Retinal pigment epithelial cell (primary cell): ENCODE measurements at regions not wholly inside any gene's neighbourhood (a gene's known extent, or its start where the extent isn't known, plus 50 kb on each side); places are given as distances from the start of the nearest gene placed in this dataset.
"Not testable (repeated sequence)": the region's sequence is repeated elsewhere in the genome, so short reads cannot be mapped to it uniquely, and the experiment has no call there.

Experiments used
- DNase-seq: peaks from one replicate; pipeline ENCODE4 v3.0.0-alpha.2; 2010; ENCODE audit warnings: low read depth
- H3K4me3 ChIP-seq: 2 replicates; pipeline ENCODE4 v1.5.1; 2011; ENCODE audit warnings: mild to moderate bottlenecking, low read length, control low read depth, moderate library complexity
- TF ChIP-seq, protein P1 (sequence below): conservative IDR thresholded peaks from 2 replicates; pipeline ENCODE4 v1.5.1; 2011; ENCODE audit warnings: low read depth, low read length, control low read depth, inconsistent platforms

DNA sequence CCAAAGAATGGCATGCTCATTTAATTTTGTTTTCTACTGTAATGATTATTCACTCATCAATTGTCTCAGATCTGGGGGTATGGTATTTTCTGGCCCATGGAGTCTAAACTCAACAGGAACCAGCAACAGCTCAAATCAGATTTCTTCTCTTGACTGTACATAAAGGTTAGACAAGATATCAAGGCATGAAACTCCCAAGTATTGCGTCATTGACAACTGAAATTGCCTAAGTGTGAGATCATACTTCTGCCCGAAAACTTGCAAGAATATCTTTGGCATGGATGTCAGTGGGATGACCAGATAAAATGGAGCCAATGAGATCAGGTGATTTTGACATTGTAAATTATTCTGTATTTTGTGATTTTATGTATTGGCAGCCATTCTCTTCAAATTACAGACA lies 141.7 kb upstream of the STK32A start:
- TF ChIP-seq, protein P1, sequence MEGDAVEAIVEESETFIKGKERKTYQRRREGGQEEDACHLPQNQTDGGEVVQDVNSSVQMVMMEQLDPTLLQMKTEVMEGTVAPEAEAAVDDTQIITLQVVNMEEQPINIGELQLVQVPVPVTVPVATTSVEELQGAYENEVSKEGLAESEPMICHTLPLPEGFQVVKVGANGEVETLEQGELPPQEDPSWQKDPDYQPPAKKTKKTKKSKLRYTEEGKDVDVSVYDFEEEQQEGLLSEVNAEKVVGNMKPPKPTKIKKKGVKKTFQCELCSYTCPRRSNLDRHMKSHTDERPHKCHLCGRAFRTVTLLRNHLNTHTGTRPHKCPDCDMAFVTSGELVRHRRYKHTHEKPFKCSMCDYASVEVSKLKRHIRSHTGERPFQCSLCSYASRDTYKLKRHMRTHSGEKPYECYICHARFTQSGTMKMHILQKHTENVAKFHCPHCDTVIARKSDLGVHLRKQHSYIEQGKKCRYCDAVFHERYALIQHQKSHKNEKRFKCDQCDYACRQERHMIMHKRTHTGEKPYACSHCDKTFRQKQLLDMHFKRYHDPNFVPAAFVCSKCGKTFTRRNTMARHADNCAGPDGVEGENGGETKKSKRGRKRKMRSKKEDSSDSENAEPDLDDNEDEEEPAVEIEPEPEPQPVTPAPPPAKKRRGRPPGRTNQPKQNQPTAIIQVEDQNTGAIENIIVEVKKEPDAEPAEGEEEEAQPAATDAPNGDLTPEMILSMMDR: no peak
- H3K4me3 ChIP-seq: no peak overlapping the region
- DNase-seq: no peak

- TF ChIP-seq, protein P1: no peak
- no peak for DNase-seq
- no peak overlapping the region for H3K4me3 ChIP-seq
Observed at GRCh38 chr5:147095740-147096139, 139.1 kb upstream of the STK32A start.

DNA sequence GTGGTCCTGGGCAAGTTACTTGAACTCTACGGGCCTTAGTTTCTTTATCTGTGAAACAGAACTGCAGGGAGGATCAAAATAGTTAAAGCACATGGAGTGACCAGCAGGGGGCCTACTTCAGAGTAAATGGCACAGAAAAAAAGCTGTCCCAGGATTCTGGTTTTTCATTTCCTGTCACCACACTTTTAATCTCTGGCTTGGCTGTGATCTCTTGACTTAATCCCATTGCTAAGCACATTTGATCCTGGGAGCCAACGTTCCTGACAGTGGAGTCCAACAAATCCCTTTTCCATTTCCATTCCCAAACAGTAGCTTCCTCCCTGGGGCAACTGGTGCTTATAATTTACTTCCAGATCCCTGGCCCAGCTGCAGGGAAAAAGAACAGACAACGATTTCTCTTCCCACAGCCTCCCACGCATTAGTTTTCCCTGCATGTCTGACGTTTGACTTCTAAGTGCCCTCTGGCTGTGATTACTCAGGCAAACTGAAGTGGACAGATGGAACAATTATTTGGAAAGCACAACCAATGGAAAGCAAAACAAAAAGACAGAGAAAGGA lies 136.5 kb upstream of the STK32A start:
- no peak overlapping the region for H3K4me3 ChIP-seq
- TF ChIP-seq, protein P1: peak; percentile 73
- peak; percentile 65 for DNase-seq

- no peak for DNase-seq
- TF ChIP-seq, protein P1: no peak
- H3K4me3 ChIP-seq: no peak overlapping the region
Observed at GRCh38 chr5:147101659-147102369, 133.0 kb upstream of the STK32A start.

- H3K4me3 ChIP-seq: no peak overlapping the region
- no peak for DNase-seq
- TF ChIP-seq, protein P1: no peak
Observed at GRCh38 chr5:147112899-147113298, 121.9 kb upstream of the STK32A start.

DNA sequence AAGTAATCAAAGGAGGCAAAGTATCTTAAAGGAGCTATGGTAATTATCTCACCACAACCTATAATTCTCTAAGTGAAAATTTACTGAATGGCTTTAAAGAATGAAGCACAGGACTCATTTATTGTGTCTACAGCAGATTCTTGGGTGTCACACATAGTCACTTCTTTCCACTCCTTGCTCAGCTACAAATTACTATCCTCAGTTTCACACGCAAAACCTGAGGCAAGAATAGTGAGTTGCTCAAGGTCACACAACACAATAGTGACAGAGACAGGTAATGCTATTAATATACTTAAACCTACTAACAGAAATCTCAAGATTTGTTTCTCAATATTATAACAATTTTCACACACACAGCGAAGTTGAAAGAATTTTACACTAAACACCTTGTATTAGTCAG lies 120.9 kb upstream of the STK32A start:
- H3K4me3 ChIP-seq: no peak overlapping the region
- TF ChIP-seq, protein P1: no peak
- DNase-seq: no peak

- not testable (repeated sequence) for DNase-seq, H3K4me3 ChIP-seq
Observed at GRCh38 chr5:147139759-147140158, 95.1 kb upstream of the STK32A start.
